GM13977 (cell line): ENCODE measurements at regions not wholly inside any gene's neighbourhood (a gene's known extent, or its start where the extent isn't known, plus 50 kb on each side); places are given as distances from the start of the nearest gene placed in this dataset.
"Not testable (repeated sequence)": the region's sequence is repeated elsewhere in the genome, so short reads cannot be mapped to it uniquely, and the experiment has no call there.

ENCODE experiments used
- DNase-seq: peaks from one replicate; pipeline ENCODE4 v3.0.0; 2012; ENCODE audit warnings: low spot score
- CTCF ChIP-seq: IDR thresholded peaks from 2 replicates; pipeline ENCODE4 v1.5.1; 2012; ENCODE audit warnings: mild to moderate bottlenecking, control low read depth; ENCODE audit not compliant: insufficient read depth; ENCODE audit errors: extremely low read depth, missing control alignments
- in situ Hi-C: fragments of 300-500 bp; cut with MboI; formaldehyde crosslinking; loops from one replicate; pipeline ENCODE4 v1.12.0; 2022; ENCODE audit warnings: low sequenced_read_pairs, low pct_unique_long_range_greater_than_20kb, mixed read lengths, inconsistent platforms; ENCODE audit not compliant: unreplicated experiment

GRCh38 chr10:78096486-78096885 is 62.8 kb downstream of the RPS24 start:
- in situ Hi-C loops, DNase-seq: not testable (repeated sequence)

DNA sequence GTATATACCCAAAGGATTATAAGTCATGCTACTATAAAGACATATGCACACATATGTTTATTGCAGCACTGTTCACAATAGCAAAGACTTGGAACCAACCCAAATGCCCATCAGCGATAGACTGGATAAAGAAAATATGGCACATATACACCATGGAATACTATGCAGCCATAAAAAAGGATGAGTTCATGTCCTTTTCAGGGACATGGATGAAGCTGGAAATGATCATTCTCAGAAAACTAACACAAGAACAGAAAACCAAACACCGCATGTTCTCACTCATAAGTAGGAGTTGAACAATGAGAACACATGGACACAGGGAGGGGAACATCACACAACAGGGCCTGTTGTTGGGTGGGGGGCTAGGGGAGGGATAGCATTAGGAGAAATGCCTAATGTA is 68.9 kb downstream of the RPS24 start:
- in situ Hi-C loops, DNase-seq: not testable (repeated sequence)

GRCh38 chr10:78109210-78109609 is 75.5 kb downstream of the RPS24 start:
- TF ChIP-seq CTCF, result no peak
- in situ Hi-C loops, result no loop called here
- no peak for DNase-seq

DNA sequence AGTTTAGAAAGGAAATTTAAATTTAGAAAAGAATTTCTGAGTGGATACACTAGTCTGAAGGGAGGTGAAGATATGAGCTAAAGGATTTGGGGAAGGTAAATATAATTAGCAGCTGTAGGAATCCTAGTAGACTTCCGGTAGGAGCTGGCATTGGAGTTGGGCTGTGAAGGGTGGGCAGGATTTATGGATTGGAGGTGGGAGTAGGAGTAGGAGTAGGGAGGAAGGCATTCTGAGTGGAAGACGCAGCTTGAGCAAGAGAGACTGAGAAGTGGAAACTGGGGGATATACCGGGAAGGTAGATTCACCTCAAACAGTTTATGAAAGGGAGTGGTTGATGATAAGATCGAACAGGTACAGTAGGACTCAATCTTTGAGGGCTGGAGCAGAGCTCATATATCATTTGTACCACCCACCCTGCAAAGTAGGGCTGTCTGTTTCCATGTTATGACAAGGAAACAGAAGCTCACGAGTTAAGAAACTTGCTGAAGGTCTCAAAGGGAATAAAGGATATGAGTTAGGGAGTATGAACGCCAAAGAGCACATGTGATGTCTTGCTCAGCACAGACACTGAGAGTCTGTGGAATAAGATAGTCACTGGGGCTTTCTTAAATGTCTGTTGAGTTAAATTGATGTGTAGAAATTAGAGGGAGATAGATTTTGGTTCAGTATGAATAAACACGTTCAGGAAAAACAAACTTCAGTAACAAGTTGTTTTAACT is 81.6 kb downstream of the RPS24 start:
- TF ChIP-seq CTCF, result no peak
- DNase-seq, result no peak
- in situ Hi-C loops, result no loop called here

GRCh38 chr10:78116361-78116760 is 82.7 kb downstream of the RPS24 start:
- no peak for TF ChIP-seq CTCF
- in situ Hi-C loops, result no loop called here
- no peak for DNase-seq

- in situ Hi-C loops, result no loop called here
- no peak for DNase-seq
- TF ChIP-seq CTCF, result no peak
Observed at GRCh38 chr10:78118591-78118990, 84.9 kb downstream of the RPS24 start.

GRCh38 chr10:78121801-78122200 is 88.1 kb downstream of the RPS24 start:
- TF ChIP-seq CTCF, result no peak
- in situ Hi-C loops, result no loop called here
- no peak for DNase-seq

DNA sequence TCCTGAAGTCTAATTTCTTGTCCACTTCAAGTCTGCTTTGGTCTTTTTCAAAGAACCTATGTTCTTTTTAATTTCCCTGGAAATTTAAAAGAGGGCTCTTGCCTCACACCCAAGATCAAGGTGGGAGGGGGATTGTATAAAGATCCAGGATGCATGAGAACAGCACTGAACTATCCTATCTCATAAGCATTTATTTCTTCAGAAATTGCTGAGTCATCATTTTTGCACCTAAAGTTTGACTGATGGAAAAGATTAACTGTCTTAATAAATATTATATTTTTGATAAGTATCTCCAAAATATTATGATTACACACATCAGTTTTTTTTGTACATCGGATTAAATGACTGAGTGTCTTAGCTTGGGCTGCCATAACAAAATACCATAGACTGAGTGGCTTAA is 90.5 kb downstream of the RPS24 start:
- no peak for TF ChIP-seq CTCF
- no peak for DNase-seq
- in situ Hi-C loops, result no loop called here
